ENCODE measurements at regions not wholly inside any gene's neighbourhood (a gene's known extent, or its start where the extent isn't known, plus 50 kb on each side); places are given as distances from the start of the nearest gene placed in this dataset.

GRCh38 chr14:101463566-101464171 is 97.6 kb upstream of the DIO3 start:
- Histone ChIP-seq H3K36me3 (no peaks in the 10 kb centered on the region), H3K4me3 (no peak overlapping the region), H3K4me1 (peaks cover 7% of the 10 kb centered on the region), H3K9me3 (replicated peaks) (no peaks in the 10 kb centered on the region), H3K27me3 (ENCODE audit: low read depth) (peaks cover 90% of the 10 kb centered on the region), H3K27ac (replicated peaks) (no peak overlapping the region)
- DNase-seq: no peak
- intact Hi-C loops (cut with micrococcal nuclease): no loop called here
- no peak for TF ChIP-seq CTCF (IDR thresholded peaks at IDR 0.05; ENCODE audit: borderline replicate concordance)

- DNase-seq: no peak
- Histone ChIP-seq H3K9me3 (replicated peaks) (no peaks in the 10 kb centered on the region), H3K4me1 (no peaks in the 10 kb centered on the region), H3K27ac (replicated peaks) (no peak overlapping the region), H3K36me3 (no peaks in the 10 kb centered on the region), H3K27me3 (ENCODE audit: low read depth) (peaks cover 90% of the 10 kb centered on the region), H3K4me3 (no peak overlapping the region)
- TF ChIP-seq CTCF (IDR thresholded peaks at IDR 0.05; ENCODE audit: borderline replicate concordance): no peak
- intact Hi-C loops (cut with micrococcal nuclease): no loop called here
Observed at GRCh38 chr14:101464310-101464983, 96.8 kb upstream of the DIO3 start.

GRCh38 chr14:101464984-101465794 is 96.1 kb upstream of the DIO3 start:
- no peaks in the 10 kb centered on the region for H3K9me3 ChIP-seq (replicated peaks)
- no peak for TF ChIP-seq CTCF (IDR thresholded peaks at IDR 0.05; ENCODE audit: borderline replicate concordance)
- H3K36me3 ChIP-seq: no peaks in the 10 kb centered on the region
- no peak for DNase-seq
- H3K27me3 ChIP-seq (ENCODE audit: low read depth): peaks cover 83% of the 10 kb centered on the region
- intact Hi-C loops (cut with micrococcal nuclease): no loop called here
- H3K27ac ChIP-seq (replicated peaks): no peak overlapping the region
- H3K4me1 ChIP-seq: no peaks in the 10 kb centered on the region
- H3K4me3 ChIP-seq: no peak overlapping the region

GRCh38 chr14:101465795-101466448 is 95.4 kb upstream of the DIO3 start:
- no peak for DNase-seq
- intact Hi-C loops (cut with micrococcal nuclease): no loop called here
- TF ChIP-seq CTCF (IDR thresholded peaks at IDR 0.05; ENCODE audit: borderline replicate concordance): no peak
- H3K9me3 ChIP-seq (replicated peaks): no peaks in the 10 kb centered on the region
- H3K36me3 ChIP-seq: no peaks in the 10 kb centered on the region
- no peaks in the 10 kb centered on the region for H3K4me1 ChIP-seq
- H3K27ac ChIP-seq (replicated peaks): no peak overlapping the region
- H3K27me3 ChIP-seq (ENCODE audit: low read depth): peaks cover 76% of the 10 kb centered on the region
- H3K4me3 ChIP-seq: no peak overlapping the region

GRCh38 chr14:101466456-101467180 is 94.7 kb upstream of the DIO3 start:
- Histone ChIP-seq H3K4me3 (no peak overlapping the region), H3K36me3 (no peaks in the 10 kb centered on the region), H3K27me3 (ENCODE audit: low read depth) (peaks cover 70% of the 10 kb centered on the region), H3K4me1 (no peaks in the 10 kb centered on the region), H3K27ac (replicated peaks) (no peak overlapping the region), H3K9me3 (replicated peaks) (no peaks in the 10 kb centered on the region)
- intact Hi-C loops (cut with micrococcal nuclease): no loop called here
- no peak for DNase-seq
- TF ChIP-seq CTCF (IDR thresholded peaks at IDR 0.05; ENCODE audit: borderline replicate concordance): no peak
